ENCODE measurements at regions not wholly inside any gene's neighbourhood (a gene's known extent, or its start where the extent isn't known, plus 50 kb on each side); places are given as distances from the start of the nearest gene placed in this dataset.

- H3K9me3 Mint-ChIP-seq: peaks cover 10% of the 10 kb centered on the region
- no peaks in the 10 kb centered on the region for H3K4me1 Mint-ChIP-seq
- no peak overlapping the region for H3K27ac Mint-ChIP-seq
- no peak overlapping the region for H3K4me3 Mint-ChIP-seq
- no peaks in the 10 kb centered on the region for H3K36me3 Mint-ChIP-seq
- no peak for DNase-seq (ENCODE audit: low spot score in 2 of 2)
- ATAC-seq: no peak
These were observed 307.8 kb downstream of the MN1 start for GRCh38 chr22:27493796-27494195.

GRCh38 chr22:27494785-27495184 lies 306.8 kb downstream of the MN1 start:
- no peak overlapping the region for H3K27ac Mint-ChIP-seq
- ATAC-seq (no peak), DNase-seq (ENCODE audit: low spot score in 2 of 2) (no peak)
- no peak overlapping the region for H3K4me3 Mint-ChIP-seq
- no peaks in the 10 kb centered on the region for H3K4me1 Mint-ChIP-seq
- peaks cover 10% of the 10 kb centered on the region for H3K9me3 Mint-ChIP-seq
- no peaks in the 10 kb centered on the region for H3K36me3 Mint-ChIP-seq

- ATAC-seq: no peak
- no peak for DNase-seq (ENCODE audit: low spot score in 2 of 2)
- H3K4me3 Mint-ChIP-seq: no peak overlapping the region
- no peak overlapping the region for H3K27ac Mint-ChIP-seq
- peaks cover 10% of the 10 kb centered on the region for H3K9me3 Mint-ChIP-seq
- H3K36me3 Mint-ChIP-seq: no peaks in the 10 kb centered on the region
- H3K4me1 Mint-ChIP-seq: no peaks in the 10 kb centered on the region
These were observed 306.2 kb downstream of the MN1 start for GRCh38 chr22:27495325-27495724.

GRCh38 chr22:27499121-27499520 lies 302.4 kb downstream of the MN1 start:
- Mint-ChIP-seq H3K4me3 (no peak overlapping the region), H3K4me1 (no peaks in the 10 kb centered on the region), H3K36me3 (no peaks in the 10 kb centered on the region), H3K9me3 (peaks cover 3% of the 10 kb centered on the region), H3K27ac (no peak overlapping the region)
- ATAC-seq (no peak), DNase-seq (ENCODE audit: low spot score in 2 of 2) (no peak)

GRCh38 chr22:27501191-27501936 lies 300.2 kb downstream of the MN1 start:
- H3K9me3 Mint-ChIP-seq: peaks cover 3% of the 10 kb centered on the region
- no peak overlapping the region for H3K27ac Mint-ChIP-seq
- ATAC-seq (no peak), DNase-seq (ENCODE audit: low spot score in 2 of 2) (no peak)
- H3K4me3 Mint-ChIP-seq: no peak overlapping the region
- no peaks in the 10 kb centered on the region for H3K4me1 Mint-ChIP-seq
- no peaks in the 10 kb centered on the region for H3K36me3 Mint-ChIP-seq

- no peaks in the 10 kb centered on the region for H3K36me3 Mint-ChIP-seq
- H3K27ac Mint-ChIP-seq: no peak overlapping the region
- no peak overlapping the region for H3K4me3 Mint-ChIP-seq
- H3K9me3 Mint-ChIP-seq: peaks cover 3% of the 10 kb centered on the region
- ATAC-seq: no peak
- DNase-seq (ENCODE audit: low spot score in 2 of 2): no peak
- no peaks in the 10 kb centered on the region for H3K4me1 Mint-ChIP-seq
These were observed 299.2 kb downstream of the MN1 start for GRCh38 chr22:27502327-27502726.

- Mint-ChIP-seq H3K9me3 (peaks cover 3% of the 10 kb centered on the region), H3K27ac (no peak overlapping the region), H3K4me3 (no peak overlapping the region), H3K4me1 (no peaks in the 10 kb centered on the region), H3K36me3 (no peaks in the 10 kb centered on the region)
- ATAC-seq (no peak), DNase-seq (ENCODE audit: low spot score in 2 of 2) (no peak)
These were observed 296.9 kb downstream of the MN1 start for GRCh38 chr22:27504360-27505253.

- Mint-ChIP-seq H3K4me3 (no peak overlapping the region), H3K4me1 (no peaks in the 10 kb centered on the region), H3K36me3 (no peaks in the 10 kb centered on the region), H3K9me3 (peaks cover 3% of the 10 kb centered on the region), H3K27ac (no peak overlapping the region)
- DNase-seq (ENCODE audit: low spot score in 2 of 2) (no peak), ATAC-seq (no peak)
These were observed 294.4 kb downstream of the MN1 start for GRCh38 chr22:27507111-27507611.

- H3K27ac Mint-ChIP-seq: no peak overlapping the region
- DNase-seq (ENCODE audit: low spot score in 2 of 2): no peak
- no peak overlapping the region for H3K4me3 Mint-ChIP-seq
- ATAC-seq: no peak
- no peaks in the 10 kb centered on the region for H3K4me1 Mint-ChIP-seq
- H3K36me3 Mint-ChIP-seq: no peaks in the 10 kb centered on the region
- peaks cover 3% of the 10 kb centered on the region for H3K9me3 Mint-ChIP-seq
These were observed 293.5 kb downstream of the MN1 start for GRCh38 chr22:27507935-27508526.

- Mint-ChIP-seq H3K4me3 (no peak overlapping the region), H3K4me1 (no peaks in the 10 kb centered on the region), H3K9me3 (no peaks in the 10 kb centered on the region), H3K27ac (no peak overlapping the region), H3K36me3 (no peaks in the 10 kb centered on the region)
- DNase-seq (ENCODE audit: low spot score in 2 of 2) (no peak), ATAC-seq (no peak)
These were observed 292.2 kb downstream of the MN1 start for GRCh38 chr22:27509132-27509920.

GRCh38 chr22:27510024-27510423 lies 291.5 kb downstream of the MN1 start:
- Mint-ChIP-seq H3K9me3 (no peaks in the 10 kb centered on the region), H3K4me3 (no peak overlapping the region), H3K4me1 (no peaks in the 10 kb centered on the region), H3K27ac (no peak overlapping the region), H3K36me3 (no peaks in the 10 kb centered on the region)
- ATAC-seq (no peak), DNase-seq (ENCODE audit: low spot score in 2 of 2) (no peak)

- ATAC-seq (no peak), DNase-seq (ENCODE audit: low spot score in 2 of 2) (no peak)
- Mint-ChIP-seq H3K36me3 (no peaks in the 10 kb centered on the region), H3K4me1 (no peaks in the 10 kb centered on the region), H3K27ac (no peak overlapping the region), H3K9me3 (no peaks in the 10 kb centered on the region), H3K4me3 (no peak overlapping the region)
These were observed 289.2 kb downstream of the MN1 start for GRCh38 chr22:27512283-27512761.

GRCh38 chr22:27513021-27513420 lies 288.5 kb downstream of the MN1 start:
- DNase-seq (ENCODE audit: low spot score in 2 of 2) (no peak), ATAC-seq (no peak)
- Mint-ChIP-seq H3K4me3 (no peak overlapping the region), H3K27ac (no peak overlapping the region), H3K4me1 (no peaks in the 10 kb centered on the region), H3K9me3 (no peaks in the 10 kb centered on the region), H3K36me3 (no peaks in the 10 kb centered on the region)

GRCh38 chr22:27514601-27515523 lies 286.7 kb downstream of the MN1 start:
- no peaks in the 10 kb centered on the region for H3K36me3 Mint-ChIP-seq
- DNase-seq (ENCODE audit: low spot score in 2 of 2) (no peak), ATAC-seq (no peak)
- H3K9me3 Mint-ChIP-seq: no peaks in the 10 kb centered on the region
- no peak overlapping the region for H3K27ac Mint-ChIP-seq
- no peaks in the 10 kb centered on the region for H3K4me1 Mint-ChIP-seq
- no peak overlapping the region for H3K4me3 Mint-ChIP-seq
